ENCODE measurements at regions not wholly inside any gene's neighbourhood (a gene's known extent, or its start where the extent isn't known, plus 50 kb on each side); places are given as distances from the start of the nearest gene placed in this dataset.

DNA sequence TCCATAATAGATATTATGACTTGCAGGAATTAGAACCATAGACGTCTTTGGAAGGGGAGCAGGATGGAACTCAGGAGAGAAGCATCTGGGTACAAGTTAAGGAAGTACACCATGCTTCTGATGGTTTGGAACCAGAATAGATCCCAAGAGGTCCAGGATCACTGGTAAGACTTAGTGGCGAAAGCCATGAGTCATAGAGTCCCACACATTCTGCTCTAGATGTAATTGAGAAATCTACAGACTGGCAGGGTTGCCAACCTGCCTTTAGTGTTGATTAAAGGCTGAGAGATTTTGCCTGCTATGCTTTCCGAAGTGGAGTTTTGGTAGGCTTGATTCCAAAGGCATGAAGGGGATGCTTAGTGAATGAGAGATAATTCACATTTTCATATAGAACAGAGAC is 57.1 kb upstream of the C1orf87 start:
- DNase-seq (ENCODE audit: low read depth) = peak; percentile 52
- H3K4me3 ChIP-seq (ENCODE audit: control insufficient read depth, low read depth, low read length) = no peak overlapping the region
- TF ChIP-seq, protein P1, sequence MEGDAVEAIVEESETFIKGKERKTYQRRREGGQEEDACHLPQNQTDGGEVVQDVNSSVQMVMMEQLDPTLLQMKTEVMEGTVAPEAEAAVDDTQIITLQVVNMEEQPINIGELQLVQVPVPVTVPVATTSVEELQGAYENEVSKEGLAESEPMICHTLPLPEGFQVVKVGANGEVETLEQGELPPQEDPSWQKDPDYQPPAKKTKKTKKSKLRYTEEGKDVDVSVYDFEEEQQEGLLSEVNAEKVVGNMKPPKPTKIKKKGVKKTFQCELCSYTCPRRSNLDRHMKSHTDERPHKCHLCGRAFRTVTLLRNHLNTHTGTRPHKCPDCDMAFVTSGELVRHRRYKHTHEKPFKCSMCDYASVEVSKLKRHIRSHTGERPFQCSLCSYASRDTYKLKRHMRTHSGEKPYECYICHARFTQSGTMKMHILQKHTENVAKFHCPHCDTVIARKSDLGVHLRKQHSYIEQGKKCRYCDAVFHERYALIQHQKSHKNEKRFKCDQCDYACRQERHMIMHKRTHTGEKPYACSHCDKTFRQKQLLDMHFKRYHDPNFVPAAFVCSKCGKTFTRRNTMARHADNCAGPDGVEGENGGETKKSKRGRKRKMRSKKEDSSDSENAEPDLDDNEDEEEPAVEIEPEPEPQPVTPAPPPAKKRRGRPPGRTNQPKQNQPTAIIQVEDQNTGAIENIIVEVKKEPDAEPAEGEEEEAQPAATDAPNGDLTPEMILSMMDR (conservative IDR thresholded peaks at IDR 0.05; ENCODE audit: control insufficient read depth, insufficient read depth, low read depth, low read length) = no peak

DNA sequence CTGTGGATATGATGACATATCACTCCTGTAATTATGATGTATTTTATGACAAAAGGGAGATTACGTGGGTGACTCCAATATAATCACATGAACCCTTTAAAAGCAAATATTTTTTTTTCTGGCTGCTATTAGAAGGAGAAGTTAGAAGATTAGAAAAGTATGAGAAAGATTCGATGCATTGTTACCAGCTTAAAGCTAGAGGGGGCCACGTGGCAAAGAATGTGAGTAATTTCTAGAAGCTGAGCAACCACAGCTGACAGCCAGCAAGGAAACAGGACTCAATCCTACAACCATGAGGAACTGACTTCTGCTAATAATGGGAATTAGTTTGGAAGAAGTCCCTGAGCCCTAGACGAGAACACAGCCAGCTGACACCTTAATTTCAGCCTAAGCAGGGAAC is 56.3 kb upstream of the C1orf87 start:
- no peak overlapping the region for H3K4me3 ChIP-seq (ENCODE audit: control insufficient read depth, low read depth, low read length)
- DNase-seq (ENCODE audit: low read depth) = peak; percentile 31
- TF ChIP-seq, protein P1 (conservative IDR thresholded peaks at IDR 0.05; ENCODE audit: control insufficient read depth, insufficient read depth, low read depth, low read length) = peak; percentile 19

DNA sequence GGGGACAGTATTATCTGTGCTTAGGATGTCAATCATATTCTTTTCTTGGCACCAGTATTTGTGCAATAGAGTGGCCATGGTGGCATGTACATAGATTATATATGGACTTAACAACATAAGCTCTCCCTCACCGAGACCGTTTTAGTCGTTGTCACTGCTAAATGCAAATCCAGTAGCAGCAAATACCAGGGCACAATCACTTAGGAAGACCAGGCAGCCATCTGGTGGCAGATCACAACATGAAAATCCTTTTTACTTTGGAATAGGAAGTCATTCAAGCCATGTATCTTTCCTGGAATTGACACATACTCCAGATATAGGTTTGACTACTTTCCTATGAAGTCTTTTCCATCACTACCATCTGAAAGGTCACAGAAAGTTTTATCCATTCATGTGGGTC is 53.2 kb upstream of the C1orf87 start:
- TF ChIP-seq, protein P1 (conservative IDR thresholded peaks at IDR 0.05; ENCODE audit: control insufficient read depth, insufficient read depth, low read depth, low read length) = no peak
- peak; percentile 28 for DNase-seq (ENCODE audit: low read depth)
- H3K4me3 ChIP-seq (ENCODE audit: control insufficient read depth, low read depth, low read length) = no peak overlapping the region

Measured in fibroblast of mammary gland (primary cell).